GM23338 (cell line): ENCODE measurements at regions not wholly inside any gene's neighbourhood (a gene's known extent, or its start where the extent isn't known, plus 50 kb on each side); places are given as distances from the start of the nearest gene placed in this dataset.

Experiments used
- ATAC-seq: fragments of 200-7000 bp; cut with Tn5 transposase; 3 replicates; pipeline ENCODE4 v1.9.1; 2020
- DNase-seq: peaks from one replicate; pipeline ENCODE4 v3.0.0-alpha.2; 2015; ENCODE audit warnings: low spot score
- H2AFZ ChIP-seq: fragments of 200-600 bp; sonication (generic); 2 replicates; pipeline ENCODE4 v1.8.0; 2016; ENCODE audit warnings: antibody characterized with exemption, mild to moderate bottlenecking, moderate library complexity
- H3F3A ChIP-seq: fragments of 200-600 bp; sonication (generic); replicated peaks from 2 replicates; pipeline ENCODE4 v1.8.0; 2017; ENCODE audit warnings: antibody characterized with exemption, mixed run types, low read depth
- H3K27ac ChIP-seq: fragments of 200-600 bp; sonication (generic); 2 replicates; pipeline ENCODE4 v1.6.1; 2016; ENCODE audit warnings: low read depth
- H3K27me3 ChIP-seq: fragments of 200-600 bp; sonication (generic); 2 replicates; pipeline ENCODE4 v1.8.0; 2016; ENCODE audit warnings: mild to moderate bottlenecking, mixed run types, moderate library complexity; ENCODE audit not compliant: insufficient read depth
- H3K36me3 ChIP-seq: fragments of 200-600 bp; sonication (generic); 2 replicates; pipeline ENCODE4 v1.8.0; 2016; ENCODE audit warnings: mild to moderate bottlenecking; ENCODE audit not compliant: insufficient read depth
- H3K4me1 ChIP-seq: fragments of 200-600 bp; sonication (generic); 2 replicates; pipeline ENCODE4 v1.8.0; 2016; ENCODE audit warnings: mild to moderate bottlenecking, moderate library complexity; ENCODE audit not compliant: insufficient read depth
- H3K4me2 ChIP-seq: fragments of 200-600 bp; sonication (generic); 2 replicates; pipeline ENCODE4 v1.7.1; 2017; ENCODE audit warnings: mixed run types
- H3K4me3 ChIP-seq: fragments of 200-600 bp; sonication (generic); 2 replicates; pipeline ENCODE4 v1.6.1; 2016; ENCODE audit warnings: mixed run types
- H3K79me2 ChIP-seq: fragments of 200-600 bp; sonication (generic); replicated peaks from 2 replicates; pipeline ENCODE4 v1.8.0; 2017; ENCODE audit warnings: mild to moderate bottlenecking; ENCODE audit not compliant: insufficient read depth
- H3K9me2 ChIP-seq: fragments of 200-600 bp; sonication (generic); 2 replicates; pipeline ENCODE4 v1.8.0; 2017; ENCODE audit not compliant: insufficient read depth
- H4K20me1 ChIP-seq: fragments of 200-600 bp; sonication (generic); replicated peaks from 2 replicates; pipeline ENCODE4 v1.8.0; 2017; ENCODE audit warnings: mild to moderate bottlenecking; ENCODE audit not compliant: insufficient read depth
- H3K27ac Mint-ChIP-seq: 2 replicates; pipeline ENCODE4 v1.8.0; 2020; ENCODE audit warnings: inconsistent platforms, mild to moderate bottlenecking, moderate library complexity, mixed read lengths
- H3K27me3 Mint-ChIP-seq: 3 replicates; pipeline ENCODE4 v1.8.0; 2022; ENCODE audit warnings: low read depth, mild to moderate bottlenecking, moderate library complexity, mixed read lengths, inconsistent platforms; ENCODE audit not compliant: insufficient read depth, poor library complexity
- H3K36me3 Mint-ChIP-seq: 3 replicates; pipeline ENCODE4 v1.8.0; 2021; ENCODE audit warnings: low read depth, mild to moderate bottlenecking, inconsistent platforms, moderate library complexity, mixed read lengths
- H3K4me1 Mint-ChIP-seq: 3 replicates; pipeline ENCODE4 v1.8.0; 2020; ENCODE audit warnings: mild to moderate bottlenecking, inconsistent platforms, mixed read lengths
- H3K4me3 Mint-ChIP-seq: 3 replicates; pipeline ENCODE4 v1.8.0; 2021; ENCODE audit warnings: moderate library complexity, mild to moderate bottlenecking, inconsistent platforms, mixed read lengths
- H3K9me3 Mint-ChIP-seq: 3 replicates; pipeline ENCODE4 v1.8.0; 2020; ENCODE audit warnings: moderate library complexity, mild to moderate bottlenecking, inconsistent platforms, mixed read lengths
- CREB1 ChIP-seq: fragments of 250-450 bp; sonication (Bioruptor Pico); IDR thresholded peaks from 2 replicates; pipeline ENCODE4 v1.5.0; 2020; ENCODE audit warnings: low read depth, mild to moderate bottlenecking, moderate library complexity
- CTCF ChIP-seq, 2 experiments: fragments of 200-600 bp in 1 of 2; sonication (generic) in 1 of 2; conservative IDR thresholded peaks; 2 replicates each; pipeline versions ENCODE4 v1.5.1 to v1.6.1; 2016 to 2017; ENCODE audit warnings: antibody characterized with exemption in 2 of 2, low read depth in 2 of 2, mild to moderate bottlenecking in 2 of 2, moderate library complexity in 1 of 2
- ETS1 ChIP-seq: IDR thresholded peaks from 2 replicates; pipeline ENCODE4 v1.6.1; 2016; ENCODE audit warnings: antibody characterized with exemption
- EZH2 ChIP-seq: fragments of 200-600 bp; sonication (generic); IDR thresholded peaks from one replicate; pipeline ENCODE4 v1.8.0; 2017; ENCODE audit warnings: antibody characterized with exemption, mild to moderate bottlenecking, low read depth; ENCODE audit not compliant: unreplicated experiment
- EZH2phosphoT487 ChIP-seq: fragments of 200-600 bp; sonication (generic); IDR thresholded peaks from one replicate; pipeline ENCODE4 v1.8.1; 2018; ENCODE audit warnings: antibody characterized with exemption; ENCODE audit not compliant: unreplicated experiment
- JUNB ChIP-seq: IDR thresholded peaks from one replicate; pipeline ENCODE4 v1.6.1; 2016; ENCODE audit warnings: antibody characterized with exemption; ENCODE audit not compliant: unreplicated experiment
- NANOG ChIP-seq: IDR thresholded peaks from 2 replicates; pipeline ENCODE4 v1.6.1; 2016; ENCODE audit warnings: antibody characterized with exemption, borderline replicate concordance
- POLR2AphosphoS5 ChIP-seq: IDR thresholded peaks from 2 replicates; pipeline ENCODE4 v1.6.1; 2016; ENCODE audit warnings: antibody characterized with exemption, low read depth
- REST ChIP-seq: IDR thresholded peaks from one replicate; pipeline ENCODE4 v1.6.1; 2018; ENCODE audit warnings: antibody characterized with exemption; ENCODE audit not compliant: unreplicated experiment
- STAT1 ChIP-seq: IDR thresholded peaks from one replicate; pipeline ENCODE4 v1.6.1; 2016; ENCODE audit warnings: antibody characterized with exemption; ENCODE audit not compliant: unreplicated experiment
- ZNF114 ChIP-seq: fragments of 250-450 bp; sonication (Bioruptor Pico); IDR thresholded peaks from 2 replicates; pipeline ENCODE4 v1.5.0; 2020; ENCODE audit warnings: mild to moderate bottlenecking, moderate library complexity
- ZNF331 ChIP-seq: fragments of 250-450 bp; sonication (Bioruptor Pico); IDR thresholded peaks from 2 replicates; pipeline ENCODE4 v1.5.0; 2020; ENCODE audit warnings: low read depth, mild to moderate bottlenecking, moderate library complexity
- ZNF462 ChIP-seq: fragments of 250-450 bp; sonication (Bioruptor Pico); IDR thresholded peaks from 2 replicates; pipeline ENCODE4 v1.5.0; 2020; ENCODE audit warnings: mild to moderate bottlenecking, moderate library complexity

GRCh38 chr20:61149636-61150035, 102.4 kb upstream of the CDH4 start:
- Histone ChIP-seq H3K27me3 (peaks cover 10% of the 10 kb centered on the region; the same call in 1 of the 2 replicates), H3K4me2 (no peak overlapping the region), H2AFZ (no peak overlapping the region), H3K4me1 (no peaks in the 10 kb centered on the region), H3K27ac (no peak overlapping the region), H3K36me3 (no peaks in the 10 kb centered on the region), H3K4me3 (no peak overlapping the region), H3K9me2 (no peaks in the 10 kb centered on the region), H4K20me1 (no peaks in the 10 kb centered on the region), H3F3A (no peaks in the 10 kb centered on the region), H3K79me2 (no peaks in the 10 kb centered on the region)
- no peaks in the 10 kb centered on the region for H3K4me1 Mint-ChIP-seq
- no peak overlapping the region for H3K27ac Mint-ChIP-seq
- DNase-seq (no peak), ATAC-seq (no peak)
- H3K4me3 Mint-ChIP-seq: no peak overlapping the region
- TF ChIP-seq ZNF462 (CRISPR knock-in tag): no peak
- no peak for TF ChIP-seq STAT1
- no peak for TF ChIP-seq NANOG
- TF ChIP-seq CREB1 (CRISPR knock-in tag): no peak
- no peak for TF ChIP-seq ETS1
- TF ChIP-seq CTCF (conservative IDR thresholded peaks at IDR 0.05; ENCODE audit: low read depth in 2 of 2): no peak
- no peak for TF ChIP-seq REST
- no peak for TF ChIP-seq ZNF331 (CRISPR knock-in tag)
- TF ChIP-seq ZNF114: no peak
- TF ChIP-seq JUNB: no peak
- no peak for TF ChIP-seq EZH2phosphoT487
- TF ChIP-seq EZH2: no peak
- no peak for TF ChIP-seq POLR2AphosphoS5
- H3K9me3 Mint-ChIP-seq: no peaks in the 10 kb centered on the region
- no peaks in the 10 kb centered on the region for H3K36me3 Mint-ChIP-seq
- peaks cover 19% of the 10 kb centered on the region for H3K27me3 Mint-ChIP-seq
